ENCODE measurements at regions not wholly inside any gene's neighbourhood (a gene's known extent, or its start where the extent isn't known, plus 50 kb on each side); places are given as distances from the start of the nearest gene placed in this dataset.
"Not testable (repeated sequence)": the region's sequence is repeated elsewhere in the genome, so short reads cannot be mapped to it uniquely, and the experiment has no call there.

- Histone ChIP-seq H3K27ac (ENCODE audit: low read depth, low read length, poor library complexity, severe bottlenecking) (no peak overlapping the region), H2AFZ (ENCODE audit: low read length) (no peak overlapping the region)
Measured at GRCh38 chr12:124646385-124647230, 79.2 kb upstream of the NCOR2 start.

GRCh38 chr12:124645530-124646244 lies 78.3 kb upstream of the NCOR2 start:
- H3K4me2 ChIP-seq (ENCODE audit: low read length) = no peak overlapping the region
- no peak overlapping the region for H3K4me3 ChIP-seq (ENCODE audit: low read depth, low read length, poor library complexity, severe bottlenecking)
- no peaks in the 10 kb centered on the region; the same call in 1 of the 2 replicates for H3K36me3 ChIP-seq (ENCODE audit: insufficient read depth, low read length)
- H2AFZ ChIP-seq (ENCODE audit: low read length) = no peak overlapping the region
- H3F3A ChIP-seq (ENCODE audit: insufficient read depth, low read length) = no peaks in the 10 kb centered on the region
- no peaks in the 10 kb centered on the region for H3K9me2 ChIP-seq (ENCODE audit: low read depth, low read length)
- H3K9me3 ChIP-seq (ENCODE audit: low read length) = no peaks in the 10 kb centered on the region
- no peak overlapping the region for H3K27ac ChIP-seq (ENCODE audit: low read depth, low read length, poor library complexity, severe bottlenecking)
- H3K79me2 ChIP-seq (ENCODE audit: insufficient read depth, low read length) = no peaks in the 10 kb centered on the region
- no peaks in the 10 kb centered on the region for H4K20me1 ChIP-seq (ENCODE audit: insufficient read depth, low read length)
- H3K9ac ChIP-seq (ENCODE audit: low read length) = no peak overlapping the region
- H3K27me3 ChIP-seq (ENCODE audit: insufficient read depth, low read length) = peaks cover 7% of the 10 kb centered on the region; the same call in 1 of the 2 replicates
- H3K4me1 ChIP-seq (ENCODE audit: insufficient read depth, low read length, severe bottlenecking) = no peaks in the 10 kb centered on the region
- no peak for TF ChIP-seq EZH2 (IDR thresholded peaks at IDR 0.05; ENCODE audit: borderline replicate concordance, low read length)
- no peak for TF ChIP-seq CTCF (IDR thresholded peaks at IDR 0.05; ENCODE audit: low read length)

More at GRCh38 chr12:124646385-124647230, 79.2 kb upstream of the NCOR2 start:
- H3K4me3 ChIP-seq (ENCODE audit: low read depth, low read length, poor library complexity, severe bottlenecking) = no peak overlapping the region
- H3K4me1 ChIP-seq (ENCODE audit: insufficient read depth, low read length, severe bottlenecking) = no peaks in the 10 kb centered on the region
- peaks cover 7% of the 10 kb centered on the region; the same call in 1 of the 2 replicates for H3K27me3 ChIP-seq (ENCODE audit: insufficient read depth, low read length)
- H3K9ac ChIP-seq (ENCODE audit: low read length) = no peak overlapping the region
- no peaks in the 10 kb centered on the region for H3K9me3 ChIP-seq (ENCODE audit: low read length)
- H4K20me1 ChIP-seq (ENCODE audit: insufficient read depth, low read length) = no peaks in the 10 kb centered on the region
- TF ChIP-seq CTCF (IDR thresholded peaks at IDR 0.05; ENCODE audit: low read length) (no peak), EZH2 (IDR thresholded peaks at IDR 0.05; ENCODE audit: borderline replicate concordance, low read length) (no peak)
- no peaks in the 10 kb centered on the region for H3K79me2 ChIP-seq (ENCODE audit: insufficient read depth, low read length)
- no peaks in the 10 kb centered on the region; the same call in 1 of the 2 replicates for H3K36me3 ChIP-seq (ENCODE audit: insufficient read depth, low read length)
- H3F3A ChIP-seq (ENCODE audit: insufficient read depth, low read length) = no peaks in the 10 kb centered on the region
- no peak overlapping the region for H3K4me2 ChIP-seq (ENCODE audit: low read length)
- H3K9me2 ChIP-seq (ENCODE audit: low read depth, low read length) = no peaks in the 10 kb centered on the region

- H3K79me2 ChIP-seq (ENCODE audit: insufficient read depth, low read length); H3K4me2 ChIP-seq (ENCODE audit: low read length); H3K9ac ChIP-seq (ENCODE audit: low read length); H4K20me1 ChIP-seq (ENCODE audit: insufficient read depth, low read length); H3K27me3 ChIP-seq (ENCODE audit: insufficient read depth, low read length); H3K4me3 ChIP-seq (ENCODE audit: low read depth, low read length, poor library complexity, severe bottlenecking); H3K4me1 ChIP-seq (ENCODE audit: insufficient read depth, low read length, severe bottlenecking); H3K36me3 ChIP-seq (ENCODE audit: insufficient read depth, low read length); H3K27ac ChIP-seq (ENCODE audit: low read depth, low read length, poor library complexity, severe bottlenecking); H3K9me2 ChIP-seq (ENCODE audit: low read depth, low read length); H3K9me3 ChIP-seq (ENCODE audit: low read length); H3F3A ChIP-seq (ENCODE audit: insufficient read depth, low read length); H2AFZ ChIP-seq (ENCODE audit: low read length): not testable (repeated sequence)
Measured at GRCh38 chr12:124643768-124644167, 76.4 kb upstream of the NCOR2 start.

All from OCI-LY1 (cell line).